ENCODE measurements at regions not wholly inside any gene's neighbourhood (a gene's known extent, or its start where the extent isn't known, plus 50 kb on each side); places are given as distances from the start of the nearest gene placed in this dataset.

DNA sequence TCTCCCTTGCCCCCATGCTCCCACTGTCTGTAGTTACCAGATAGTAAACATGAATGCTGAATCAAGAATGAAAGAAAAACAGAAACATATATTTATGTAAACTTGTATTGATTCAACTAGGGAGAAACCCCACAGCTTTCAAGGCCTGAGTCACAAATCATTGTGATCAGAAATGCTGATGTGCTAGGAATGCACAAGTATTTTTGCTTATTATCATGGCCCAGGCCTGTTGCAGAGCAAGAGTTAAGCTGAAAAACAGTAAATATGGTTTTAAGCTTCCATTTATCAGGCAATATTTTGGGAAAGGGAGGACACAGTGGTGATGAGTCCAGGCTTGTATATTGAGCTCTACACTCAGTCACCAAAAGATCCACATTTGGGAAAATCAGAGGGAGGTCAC lies 669.6 kb downstream of the DIAPH3 start:
- no peak for DNase-seq
- intact Hi-C loops (cut with DNase I), result no loop called here
- no peaks in the 10 kb centered on the region for H3K36me3 ChIP-seq
- peak overlapping the region in 6 of 12 donors; percentile 18 to 50 (median 38) for H3K27ac ChIP-seq
- no peaks in the 10 kb centered on the region for H3K27me3 ChIP-seq
- H3K4me1 ChIP-seq, result peaks cover 0 to 35% (median 18%) of the 10 kb centered on the region in 12 donors
- ATAC-seq, result no peak
- no peak for TF ChIP-seq POLR2A (IDR thresholded peaks at IDR 0.05)
- TF ChIP-seq, protein P1, sequence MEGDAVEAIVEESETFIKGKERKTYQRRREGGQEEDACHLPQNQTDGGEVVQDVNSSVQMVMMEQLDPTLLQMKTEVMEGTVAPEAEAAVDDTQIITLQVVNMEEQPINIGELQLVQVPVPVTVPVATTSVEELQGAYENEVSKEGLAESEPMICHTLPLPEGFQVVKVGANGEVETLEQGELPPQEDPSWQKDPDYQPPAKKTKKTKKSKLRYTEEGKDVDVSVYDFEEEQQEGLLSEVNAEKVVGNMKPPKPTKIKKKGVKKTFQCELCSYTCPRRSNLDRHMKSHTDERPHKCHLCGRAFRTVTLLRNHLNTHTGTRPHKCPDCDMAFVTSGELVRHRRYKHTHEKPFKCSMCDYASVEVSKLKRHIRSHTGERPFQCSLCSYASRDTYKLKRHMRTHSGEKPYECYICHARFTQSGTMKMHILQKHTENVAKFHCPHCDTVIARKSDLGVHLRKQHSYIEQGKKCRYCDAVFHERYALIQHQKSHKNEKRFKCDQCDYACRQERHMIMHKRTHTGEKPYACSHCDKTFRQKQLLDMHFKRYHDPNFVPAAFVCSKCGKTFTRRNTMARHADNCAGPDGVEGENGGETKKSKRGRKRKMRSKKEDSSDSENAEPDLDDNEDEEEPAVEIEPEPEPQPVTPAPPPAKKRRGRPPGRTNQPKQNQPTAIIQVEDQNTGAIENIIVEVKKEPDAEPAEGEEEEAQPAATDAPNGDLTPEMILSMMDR (IDR thresholded peaks at IDR 0.05), result no peak
- no peak overlapping the region for H3K4me3 ChIP-seq
- no peaks in the 10 kb centered on the region for H3K9me3 ChIP-seq

DNA sequence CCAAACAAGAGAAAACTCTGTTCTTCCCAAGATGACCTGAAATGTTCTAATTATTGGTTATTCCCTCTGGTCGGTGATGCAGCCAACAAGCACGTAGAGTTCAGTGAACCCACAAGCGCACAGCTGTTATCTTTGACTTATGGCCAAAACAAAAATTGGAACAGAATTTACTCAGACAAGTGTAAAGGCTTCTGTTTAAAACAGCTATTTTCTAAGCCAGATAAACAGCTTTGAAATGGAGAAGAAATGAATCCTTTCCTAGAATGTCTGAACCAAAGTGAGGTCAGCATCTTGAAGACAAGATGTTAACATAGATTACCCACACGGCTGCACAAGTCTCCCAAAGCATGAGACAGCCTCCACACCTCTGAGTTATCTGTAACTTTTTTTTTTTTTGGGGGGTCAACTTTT lies 669.2 kb downstream of the DIAPH3 start:
- H3K4me1 ChIP-seq, result peaks cover 0 to 37% (median 18%) of the 10 kb centered on the region in 12 donors
- peak overlapping the region in 6 of 12 donors; percentile 2 to 50 (median 32) for H3K27ac ChIP-seq
- ATAC-seq, result peak; percentile 70 to 90 (median 84)
- no peak overlapping the region for H3K4me3 ChIP-seq
- TF ChIP-seq, protein P1 (IDR thresholded peaks at IDR 0.05), result no peak
- no peak for TF ChIP-seq POLR2A (IDR thresholded peaks at IDR 0.05)
- WGBS, 4 donors, result 38 to 49% (median 42%) methylated on average over 4 of the region's 4 CpGs
- no peaks in the 10 kb centered on the region for H3K27me3 ChIP-seq
- H3K36me3 ChIP-seq, result no peaks in the 10 kb centered on the region
- DNase-seq, result peak in 4 of 5 donors; percentile 38 to 64 (median 50)
- H3K9me3 ChIP-seq, result no peaks in the 10 kb centered on the region
- intact Hi-C loops (cut with DNase I), result no loop called here

DNA sequence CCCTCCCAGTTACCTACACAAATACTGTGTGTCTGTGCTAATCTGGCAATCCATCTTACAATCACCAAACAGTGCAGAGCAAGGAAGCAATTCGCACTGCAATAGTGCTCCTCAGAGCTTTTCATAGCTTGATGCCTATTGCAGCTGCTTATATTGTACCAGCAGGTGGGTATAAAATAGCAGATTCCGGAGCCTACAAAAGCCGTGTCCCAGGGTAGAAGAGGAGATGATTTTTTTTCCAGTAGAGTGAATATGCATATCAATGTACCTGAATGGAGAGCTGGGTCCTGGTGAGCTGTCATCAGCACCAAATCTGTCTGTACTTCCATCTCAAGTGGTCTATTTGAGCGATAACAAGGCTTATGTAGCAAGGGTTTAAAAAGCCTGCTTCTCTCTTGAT lies 668.4 kb downstream of the DIAPH3 start:
- WGBS, 4 donors, result 76 to 90% (median 86%) methylated on average over 4 of the region's 4 CpGs
- ATAC-seq, result no peak
- Histone ChIP-seq H3K36me3 (no peaks in the 10 kb centered on the region), H3K4me1 (peaks cover 0 to 42% (median 18%) of the 10 kb centered on the region in 12 donors), H3K27ac (peak overlapping the region in 4 of 12 donors; percentile 18 to 50 (median 48)), H3K4me3 (no peak overlapping the region), H3K27me3 (no peaks in the 10 kb centered on the region), H3K9me3 (no peaks in the 10 kb centered on the region)
- no peak for DNase-seq
- intact Hi-C loops (cut with DNase I), result no loop called here
- TF ChIP-seq, protein P1 (IDR thresholded peaks at IDR 0.05), result no peak
- no peak for TF ChIP-seq POLR2A (IDR thresholded peaks at IDR 0.05)

DNA sequence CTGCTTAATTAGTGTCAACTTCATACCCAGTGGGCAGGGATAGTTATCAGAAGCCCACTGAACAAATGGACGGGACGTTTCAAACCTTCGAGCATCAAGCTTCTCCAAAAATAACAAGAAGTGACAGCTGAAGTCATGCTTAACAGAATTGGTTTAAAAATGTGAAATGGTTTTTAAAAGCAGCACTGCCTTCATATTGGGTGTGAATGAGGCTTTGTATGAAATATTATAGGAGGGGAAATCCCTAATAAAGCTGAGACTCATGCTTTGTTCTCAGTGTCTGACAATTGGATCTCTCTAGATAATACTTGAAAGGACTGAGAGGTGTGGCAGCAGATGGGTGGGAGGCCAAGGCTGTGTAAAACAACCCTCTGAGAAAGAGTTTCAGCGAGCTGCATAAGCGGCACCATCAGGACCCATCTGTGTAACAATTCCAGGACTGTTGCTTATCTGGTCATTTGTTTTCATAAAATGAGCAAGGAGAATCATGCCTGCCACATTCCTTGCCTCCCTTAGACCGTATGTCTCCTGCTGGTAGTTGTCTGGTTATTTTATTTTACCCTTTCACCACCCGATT lies 667.7 kb downstream of the DIAPH3 start:
- Histone ChIP-seq H3K4me3 (no peak overlapping the region), H3K9me3 (no peaks in the 10 kb centered on the region), H3K4me1 (peaks cover 0 to 42% (median 18%) of the 10 kb centered on the region in 12 donors), H3K36me3 (no peaks in the 10 kb centered on the region), H3K27ac (no peak overlapping the region), H3K27me3 (no peaks in the 10 kb centered on the region)
- WGBS, 4 donors, result 72 to 89% (median 79%) methylated on average over 7 of the region's 7 CpGs
- DNase-seq (no peak), ATAC-seq (no peak)
- TF ChIP-seq, protein P1 (IDR thresholded peaks at IDR 0.05), result no peak
- TF ChIP-seq POLR2A (IDR thresholded peaks at IDR 0.05), result no peak
- intact Hi-C loops (cut with DNase I), result no loop called here

Data from heart left ventricle (tissue), 16 donors.